HEK293T (cell line): ENCODE measurements at regions not wholly inside any gene's neighbourhood (a gene's known extent, or its start where the extent isn't known, plus 50 kb on each side); places are given as distances from the start of the nearest gene placed in this dataset.

Experiments used
- BHLHE40 ChIP-seq: fragments of 450-650 bp; IDR thresholded peaks from 2 replicates; pipeline ENCODE4 v1.6.1; 2016; ENCODE audit warnings: mild to moderate bottlenecking, moderate library complexity, borderline replicate concordance
- CTBP1 ChIP-seq: fragments of 450-650 bp; IDR thresholded peaks from 2 replicates; pipeline ENCODE4 v1.6.1; 2016; ENCODE audit warnings: borderline replicate concordance
- ELF4 ChIP-seq: fragments of 450-650 bp; IDR thresholded peaks from 2 replicates; pipeline ENCODE4 v1.6.1; 2017; ENCODE audit warnings: antibody characterized with exemption
- FOXA1 ChIP-seq: fragments of 450-650 bp; IDR thresholded peaks from 2 replicates; pipeline ENCODE4 v1.6.1; 2016; ENCODE audit warnings: mild to moderate bottlenecking
- FOXK2 ChIP-seq: fragments of 450-650 bp; IDR thresholded peaks from 2 replicates; pipeline ENCODE4 v1.6.1; 2016; ENCODE audit warnings: mild to moderate bottlenecking
- HDGF ChIP-seq: fragments of 450-650 bp; IDR thresholded peaks from 2 replicates; pipeline ENCODE4 v1.6.1; 2017; ENCODE audit warnings: antibody characterized with exemption, borderline replicate concordance
- L3MBTL2 ChIP-seq: fragments of 450-650 bp; conservative IDR thresholded peaks from 2 replicates; pipeline ENCODE4 v1.6.1; 2016; ENCODE audit warnings: mild to moderate bottlenecking
- LEF1 ChIP-seq: fragments of 450-650 bp; IDR thresholded peaks from 2 replicates; pipeline ENCODE4 v1.6.1; 2017; ENCODE audit warnings: mild to moderate bottlenecking, borderline replicate concordance
- NFRKB ChIP-seq: fragments of 450-650 bp; IDR thresholded peaks from 2 replicates; pipeline ENCODE4 v1.6.1; 2016; ENCODE audit warnings: mild to moderate bottlenecking, moderate library complexity
- PKNOX1 ChIP-seq: fragments of 450-650 bp; IDR thresholded peaks from 2 replicates; pipeline ENCODE4 v1.6.1; 2016
- SP1 ChIP-seq: fragments of 450-650 bp; IDR thresholded peaks from 2 replicates; pipeline ENCODE4 v1.6.1; 2017
- SUZ12 ChIP-seq: fragments of 450-650 bp; IDR thresholded peaks from 2 replicates; pipeline ENCODE4 v1.6.1; 2016; ENCODE audit warnings: mild to moderate bottlenecking
- TARDBP ChIP-seq: fragments of 450-650 bp; IDR thresholded peaks from 2 replicates; pipeline ENCODE4 v1.6.1; 2016

GRCh38 chr10:120794390-120794789, 56.8 kb upstream of the WDR11 start:
- TF ChIP-seq NFRKB (no peak), FOXA1 (no peak), SP1 (no peak), ELF4 (no peak), CTBP1 (no peak), BHLHE40 (no peak), LEF1 (no peak), SUZ12 (no peak), TARDBP (no peak), FOXK2 (no peak), L3MBTL2 (no peak), PKNOX1 (no peak), HDGF (no peak)
